22Rv1 (cell line): ENCODE measurements at regions not wholly inside any gene's neighbourhood (a gene's known extent, or its start where the extent isn't known, plus 50 kb on each side); places are given as distances from the start of the nearest gene placed in this dataset.

Experiments used
- CTCF ChIP-seq: fragments of 450-650 bp; IDR thresholded peaks from 2 replicates; pipeline ENCODE4 v1.5.1; 2017; ENCODE audit warnings: mild to moderate bottlenecking
- ZFX ChIP-seq: fragments of 450-650 bp; IDR thresholded peaks from 2 replicates; pipeline ENCODE4 v1.6.1; 2017; ENCODE audit warnings: antibody characterized with exemption, borderline replicate concordance

GRCh38 chrX:122783918-122784317 lies 400.2 kb upstream of the GRIA3 start:
- TF ChIP-seq CTCF (no peak), ZFX (no peak)
